ENCODE measurements at regions not wholly inside any gene's neighbourhood (a gene's known extent, or its start where the extent isn't known, plus 50 kb on each side); places are given as distances from the start of the nearest gene placed in this dataset.

- TF ChIP-seq CTCF (IDR thresholded peaks at IDR 0.05; ENCODE audit: insufficient read depth, low read depth, low read length) (no peak), EZH2 (IDR thresholded peaks at IDR 0.05; ENCODE audit: insufficient read depth, low read length) (no peak)
Observed at GRCh38 chr12:14240873-14241220, 124.6 kb upstream of the ATF7IP start.
